ENCODE measurements at regions not wholly inside any gene's neighbourhood (a gene's known extent, or its start where the extent isn't known, plus 50 kb on each side); places are given as distances from the start of the nearest gene placed in this dataset.

DNA sequence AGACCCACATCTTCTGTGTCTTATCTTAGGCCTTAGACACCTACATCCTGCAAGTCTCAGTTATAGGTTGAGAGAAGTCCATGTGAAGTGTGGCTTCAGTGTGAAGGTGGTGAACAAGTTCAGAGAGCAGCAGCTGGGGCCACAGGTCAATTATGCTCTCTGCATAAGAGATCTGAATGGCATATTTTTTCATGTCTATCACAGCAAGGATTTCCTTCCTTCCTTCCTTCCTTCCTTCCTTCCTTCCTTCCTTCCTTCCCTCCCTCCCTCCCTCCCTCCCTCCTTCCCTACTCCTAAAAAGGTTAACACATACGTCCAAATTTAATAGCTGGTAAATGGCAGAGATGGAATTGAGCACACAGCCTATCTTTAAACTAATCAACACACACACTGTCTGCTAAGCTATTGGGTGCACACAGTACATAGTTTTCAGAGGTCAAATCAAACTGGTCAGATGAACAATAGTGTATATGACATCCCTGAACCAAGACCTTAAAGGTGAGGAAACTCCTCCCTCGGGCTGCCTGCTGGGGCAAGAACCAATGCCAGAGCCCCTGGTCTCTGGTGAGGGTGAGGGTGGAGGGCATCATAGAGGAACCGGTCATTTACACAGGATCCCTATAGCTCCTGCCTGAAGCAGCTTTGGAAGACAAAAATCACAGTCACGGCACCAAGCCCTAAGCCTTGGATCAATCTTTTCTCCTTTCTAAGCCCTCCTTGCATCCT is 240.9 kb downstream of the ICOS start:
- Histone ChIP-seq H2AFZ (ENCODE audit: control insufficient read depth, low read length) (no peak overlapping the region), H3K9me1 (ENCODE audit: control insufficient read depth, extremely low read depth, insufficient read depth, low read length) (no peaks in the 10 kb centered on the region), H3K4me3 (ENCODE audit: control insufficient read depth in 2 of 3, extremely low read depth in 1 of 3, insufficient read depth in 2 of 3, low read depth in 1 of 3, low read length in 3 of 3) (no peak overlapping the region), H4K20me1 (ENCODE audit: control insufficient read depth, extremely low read depth, insufficient read depth, low read length) (no peaks in the 10 kb centered on the region), H3K27ac (ENCODE audit: control insufficient read depth, insufficient read depth, low read length) (no peak overlapping the region), H3K79me2 (ENCODE audit: control insufficient read depth, insufficient read depth, low read length) (no peaks in the 10 kb centered on the region), H3K4me1 (ENCODE audit: control insufficient read depth, extremely low read depth, insufficient read depth, low read length) (no peaks in the 10 kb centered on the region), H3K9me3 (ENCODE audit: control insufficient read depth, low read depth, low read length) (no peaks in the 10 kb centered on the region), H3K4me2 (ENCODE audit: control insufficient read depth, extremely low read depth, insufficient read depth, low read depth, low read length) (no peak overlapping the region), H3K9ac (ENCODE audit: control insufficient read depth, extremely low read depth, insufficient read depth, low read length) (no peak overlapping the region), H3K36me3 (ENCODE audit: control insufficient read depth in 2 of 2, extremely low read depth in 1 of 2, insufficient read depth in 2 of 2, low read length in 2 of 2) (no peaks in the 10 kb centered on the region), H3K27me3 (ENCODE audit: control insufficient read depth, extremely low read depth, insufficient read depth, low read length) (no peaks in the 10 kb centered on the region)
- dilution Hi-C loops (cut with MboI; ENCODE audit: extremely low pct_ligation_motif_present, low sequenced_read_pairs), result no loop called here
- no peak for FAIRE-seq
- TF ChIP-seq, protein P1, sequence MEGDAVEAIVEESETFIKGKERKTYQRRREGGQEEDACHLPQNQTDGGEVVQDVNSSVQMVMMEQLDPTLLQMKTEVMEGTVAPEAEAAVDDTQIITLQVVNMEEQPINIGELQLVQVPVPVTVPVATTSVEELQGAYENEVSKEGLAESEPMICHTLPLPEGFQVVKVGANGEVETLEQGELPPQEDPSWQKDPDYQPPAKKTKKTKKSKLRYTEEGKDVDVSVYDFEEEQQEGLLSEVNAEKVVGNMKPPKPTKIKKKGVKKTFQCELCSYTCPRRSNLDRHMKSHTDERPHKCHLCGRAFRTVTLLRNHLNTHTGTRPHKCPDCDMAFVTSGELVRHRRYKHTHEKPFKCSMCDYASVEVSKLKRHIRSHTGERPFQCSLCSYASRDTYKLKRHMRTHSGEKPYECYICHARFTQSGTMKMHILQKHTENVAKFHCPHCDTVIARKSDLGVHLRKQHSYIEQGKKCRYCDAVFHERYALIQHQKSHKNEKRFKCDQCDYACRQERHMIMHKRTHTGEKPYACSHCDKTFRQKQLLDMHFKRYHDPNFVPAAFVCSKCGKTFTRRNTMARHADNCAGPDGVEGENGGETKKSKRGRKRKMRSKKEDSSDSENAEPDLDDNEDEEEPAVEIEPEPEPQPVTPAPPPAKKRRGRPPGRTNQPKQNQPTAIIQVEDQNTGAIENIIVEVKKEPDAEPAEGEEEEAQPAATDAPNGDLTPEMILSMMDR (optimal IDR thresholded peaks at IDR 0.05 in 1 of 3, IDR thresholded peaks at IDR 0.05 in 1 of 3, conservative IDR thresholded peaks at IDR 0.05 in 1 of 3; ENCODE audit: extremely low read depth in 1 of 3, insufficient read depth in 2 of 3, low read length in 3 of 3), result no peak
- no peak for TF ChIP-seq EZH2 (IDR thresholded peaks at IDR 0.05; ENCODE audit: low read length)
- no peak for DNase-seq (ENCODE audit: low read depth, low spot score)

DNA sequence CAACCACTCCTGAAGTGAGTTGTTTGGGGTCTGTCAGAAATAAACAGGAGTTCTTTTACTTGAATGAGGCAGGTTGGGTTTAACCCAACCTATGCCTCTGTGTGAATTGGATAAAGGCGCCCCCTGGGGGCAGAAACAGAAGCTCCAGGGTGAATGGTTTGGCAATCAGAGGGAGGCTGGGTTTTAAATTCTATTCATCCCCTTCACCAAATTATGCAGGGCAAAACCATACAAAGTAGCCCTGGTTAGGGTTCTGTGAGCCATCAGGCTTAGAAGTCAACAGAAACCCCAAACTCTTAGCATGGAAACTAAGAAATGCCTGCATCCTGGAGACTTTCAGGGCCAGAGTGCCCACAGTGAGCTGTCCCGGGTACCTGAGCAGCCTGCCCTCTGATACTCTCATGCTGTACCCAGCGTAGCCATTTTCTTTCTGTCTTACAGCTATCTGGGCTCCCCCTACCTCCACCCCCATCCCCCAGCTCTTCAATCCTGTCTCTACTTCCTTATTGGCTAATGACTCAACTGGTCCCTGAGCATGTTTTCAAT is 241.5 kb downstream of the ICOS start:
- Histone ChIP-seq H4K20me1 (ENCODE audit: control insufficient read depth, extremely low read depth, insufficient read depth, low read length) (no peaks in the 10 kb centered on the region), H3K4me3 (ENCODE audit: control insufficient read depth in 2 of 3, extremely low read depth in 1 of 3, insufficient read depth in 2 of 3, low read depth in 1 of 3, low read length in 3 of 3) (no peak overlapping the region), H3K9ac (ENCODE audit: control insufficient read depth, extremely low read depth, insufficient read depth, low read length) (no peak overlapping the region), H3K27me3 (ENCODE audit: control insufficient read depth, extremely low read depth, insufficient read depth, low read length) (no peaks in the 10 kb centered on the region), H3K4me1 (ENCODE audit: control insufficient read depth, extremely low read depth, insufficient read depth, low read length) (no peaks in the 10 kb centered on the region), H3K9me3 (ENCODE audit: control insufficient read depth, low read depth, low read length) (no peaks in the 10 kb centered on the region), H3K4me2 (ENCODE audit: control insufficient read depth, extremely low read depth, insufficient read depth, low read depth, low read length) (no peak overlapping the region), H3K79me2 (ENCODE audit: control insufficient read depth, insufficient read depth, low read length) (no peaks in the 10 kb centered on the region), H3K36me3 (ENCODE audit: control insufficient read depth in 2 of 2, extremely low read depth in 1 of 2, insufficient read depth in 2 of 2, low read length in 2 of 2) (no peaks in the 10 kb centered on the region), H3K9me1 (ENCODE audit: control insufficient read depth, extremely low read depth, insufficient read depth, low read length) (no peaks in the 10 kb centered on the region), H2AFZ (ENCODE audit: control insufficient read depth, low read length) (no peak overlapping the region), H3K27ac (ENCODE audit: control insufficient read depth, insufficient read depth, low read length) (no peak overlapping the region)
- dilution Hi-C loops (cut with MboI; ENCODE audit: extremely low pct_ligation_motif_present, low sequenced_read_pairs), result no loop called here
- DNase-seq (ENCODE audit: low read depth, low spot score), result no peak
- no peak for FAIRE-seq
- TF ChIP-seq EZH2 (IDR thresholded peaks at IDR 0.05; ENCODE audit: low read length), result no peak
- TF ChIP-seq, protein P1 (optimal IDR thresholded peaks at IDR 0.05 in 1 of 3, IDR thresholded peaks at IDR 0.05 in 1 of 3, conservative IDR thresholded peaks at IDR 0.05 in 1 of 3; ENCODE audit: extremely low read depth in 1 of 3, insufficient read depth in 2 of 3, low read length in 3 of 3), result peak; percentile 25 to 54 (median 49)

Measured in keratinocyte (primary cell).